AG09319 (cell line): ENCODE measurements at regions not wholly inside any gene's neighbourhood (a gene's known extent, or its start where the extent isn't known, plus 50 kb on each side); places are given as distances from the start of the nearest gene placed in this dataset.

ENCODE experiments used
- DNase-seq: peaks from one replicate; pipeline ENCODE4 v3.0.0-alpha.2; 2010; ENCODE audit warnings: low read depth; ENCODE audit errors: extremely low read depth
- TF ChIP-seq, protein P1 (sequence below): IDR thresholded peaks from 2 replicates; pipeline ENCODE4 v1.5.1; 2011; ENCODE audit warnings: low read depth, mild to moderate bottlenecking, inconsistent platforms, low read length, moderate library complexity

DNA sequence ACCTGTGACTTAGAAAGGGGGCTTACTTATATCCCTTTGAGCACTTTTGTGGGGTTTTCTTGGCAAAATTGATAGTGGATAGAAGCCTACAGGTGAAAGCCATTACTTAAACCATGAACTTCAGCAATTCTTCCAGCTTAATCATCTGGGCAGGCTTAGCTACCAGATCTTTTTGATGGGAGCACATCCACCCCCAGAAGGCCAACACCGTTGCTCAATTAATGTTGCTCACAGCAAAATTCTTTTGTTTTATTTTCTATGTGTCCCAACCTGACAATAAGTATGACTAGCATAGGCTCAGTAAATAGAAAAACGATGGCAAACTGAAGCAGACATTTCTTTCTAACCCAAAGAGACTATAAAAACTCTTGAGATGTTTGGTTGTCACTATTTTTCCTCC is 269.4 kb upstream of the TCF4 start:
- TF ChIP-seq, protein P1, sequence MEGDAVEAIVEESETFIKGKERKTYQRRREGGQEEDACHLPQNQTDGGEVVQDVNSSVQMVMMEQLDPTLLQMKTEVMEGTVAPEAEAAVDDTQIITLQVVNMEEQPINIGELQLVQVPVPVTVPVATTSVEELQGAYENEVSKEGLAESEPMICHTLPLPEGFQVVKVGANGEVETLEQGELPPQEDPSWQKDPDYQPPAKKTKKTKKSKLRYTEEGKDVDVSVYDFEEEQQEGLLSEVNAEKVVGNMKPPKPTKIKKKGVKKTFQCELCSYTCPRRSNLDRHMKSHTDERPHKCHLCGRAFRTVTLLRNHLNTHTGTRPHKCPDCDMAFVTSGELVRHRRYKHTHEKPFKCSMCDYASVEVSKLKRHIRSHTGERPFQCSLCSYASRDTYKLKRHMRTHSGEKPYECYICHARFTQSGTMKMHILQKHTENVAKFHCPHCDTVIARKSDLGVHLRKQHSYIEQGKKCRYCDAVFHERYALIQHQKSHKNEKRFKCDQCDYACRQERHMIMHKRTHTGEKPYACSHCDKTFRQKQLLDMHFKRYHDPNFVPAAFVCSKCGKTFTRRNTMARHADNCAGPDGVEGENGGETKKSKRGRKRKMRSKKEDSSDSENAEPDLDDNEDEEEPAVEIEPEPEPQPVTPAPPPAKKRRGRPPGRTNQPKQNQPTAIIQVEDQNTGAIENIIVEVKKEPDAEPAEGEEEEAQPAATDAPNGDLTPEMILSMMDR: no peak

DNA sequence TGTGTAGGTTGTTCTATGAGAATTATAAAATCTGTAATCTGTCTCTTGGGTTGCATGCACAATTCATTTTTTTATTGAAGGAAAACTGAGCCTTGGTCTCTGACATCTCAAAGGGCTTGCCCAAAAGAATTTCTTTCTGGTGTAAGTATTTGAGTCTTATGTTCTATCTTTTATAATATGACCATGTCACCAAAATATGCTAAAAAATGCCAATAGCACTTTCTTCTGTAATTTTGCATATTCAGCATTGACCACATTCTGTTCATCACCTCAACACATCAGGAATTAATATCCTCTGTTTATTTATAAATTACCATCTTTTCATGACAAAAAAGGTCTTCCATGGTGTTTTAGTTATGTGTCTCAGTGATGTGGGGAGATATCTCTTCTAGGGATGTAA is 268.7 kb upstream of the TCF4 start:
- no peak for DNase-seq

More for the DNA sequence above, 269.4 kb upstream of the TCF4 start:
- DNase-seq: no peak

DNA sequence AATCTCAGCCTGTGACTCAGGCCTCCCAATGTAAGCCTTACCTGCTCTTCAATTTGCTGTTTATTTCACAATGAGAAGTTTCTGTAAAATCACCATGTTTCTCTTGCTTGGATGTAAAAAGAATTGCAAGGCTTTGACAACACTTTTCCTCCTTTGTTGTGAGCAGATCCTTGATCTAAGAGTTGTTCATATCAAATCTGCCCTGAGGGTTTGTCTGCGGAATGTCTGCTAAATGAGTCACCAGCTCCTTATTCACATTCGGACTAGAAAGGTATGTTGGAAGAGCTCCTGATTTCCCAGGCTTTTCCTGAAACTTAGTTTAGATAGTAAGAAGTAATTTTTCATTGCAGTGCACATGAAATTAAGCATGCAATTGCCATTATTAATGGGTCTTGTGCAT is 268.2 kb upstream of the TCF4 start:
- DNase-seq: peak; percentile 61
- TF ChIP-seq, protein P1: no peak

More for the DNA sequence above, 268.7 kb upstream of the TCF4 start:
- TF ChIP-seq, protein P1: no peak

DNA sequence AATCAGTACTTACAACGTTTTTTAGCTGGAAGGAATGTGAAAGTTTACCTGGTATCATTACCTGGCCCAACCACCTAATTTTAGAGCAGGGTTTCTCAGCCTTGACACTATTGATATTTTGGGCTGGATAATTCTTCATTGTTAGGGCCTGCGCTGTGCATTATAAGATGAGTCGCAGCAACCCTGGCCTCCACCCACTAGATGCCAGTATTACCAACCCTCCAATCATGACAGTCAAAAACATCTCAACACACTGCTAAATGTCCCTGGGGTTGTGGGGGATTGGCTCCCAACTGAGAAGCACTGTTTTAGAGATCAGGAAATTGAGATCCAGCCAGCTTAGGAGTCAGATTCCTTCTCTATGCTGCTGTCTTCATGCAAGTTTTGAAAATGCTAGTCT is 265.3 kb upstream of the TCF4 start:
- no peak for DNase-seq
- TF ChIP-seq, protein P1: no peak

DNA sequence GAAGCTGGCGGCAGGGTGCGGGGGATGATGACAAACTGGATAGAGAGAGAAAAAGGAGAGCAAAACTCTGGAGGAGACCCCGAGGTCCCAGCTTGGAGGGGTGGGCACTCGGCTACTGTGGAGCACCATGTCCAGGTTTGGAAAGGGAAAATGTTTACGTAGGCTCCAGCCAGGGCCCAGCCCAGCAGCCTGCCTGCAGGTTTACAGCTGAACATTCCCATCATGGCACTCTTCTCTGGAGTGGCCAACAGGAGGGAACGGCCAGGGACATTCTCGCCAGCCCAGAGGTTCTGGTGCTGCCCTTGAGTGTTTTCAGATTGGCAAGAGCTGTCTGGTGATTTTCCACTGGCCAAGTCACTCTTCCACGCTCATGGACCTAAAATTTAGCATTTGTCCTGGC is 262.9 kb upstream of the TCF4 start:
- no peak for DNase-seq
- TF ChIP-seq, protein P1: no peak

DNA sequence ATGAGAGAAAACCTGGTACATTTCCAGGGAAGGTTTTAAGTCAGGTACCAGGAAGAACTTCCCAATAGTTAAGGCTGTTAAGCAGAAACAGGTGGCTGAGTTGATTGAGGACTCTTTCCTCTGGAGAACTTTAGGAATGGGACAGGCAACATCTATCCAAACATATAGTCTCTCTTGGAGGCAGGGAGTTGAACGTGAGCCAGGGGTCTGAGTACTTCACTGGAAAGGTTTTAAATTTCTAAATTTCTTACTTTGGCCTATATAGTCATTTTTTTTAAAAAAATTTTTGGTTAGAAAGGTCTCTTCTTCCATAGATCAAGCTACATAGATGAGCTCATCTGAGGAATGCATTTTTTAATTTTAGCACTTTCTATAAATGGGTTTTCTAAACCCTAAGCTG is 261.4 kb upstream of the TCF4 start:
- TF ChIP-seq, protein P1: no peak
- DNase-seq: no peak

DNA sequence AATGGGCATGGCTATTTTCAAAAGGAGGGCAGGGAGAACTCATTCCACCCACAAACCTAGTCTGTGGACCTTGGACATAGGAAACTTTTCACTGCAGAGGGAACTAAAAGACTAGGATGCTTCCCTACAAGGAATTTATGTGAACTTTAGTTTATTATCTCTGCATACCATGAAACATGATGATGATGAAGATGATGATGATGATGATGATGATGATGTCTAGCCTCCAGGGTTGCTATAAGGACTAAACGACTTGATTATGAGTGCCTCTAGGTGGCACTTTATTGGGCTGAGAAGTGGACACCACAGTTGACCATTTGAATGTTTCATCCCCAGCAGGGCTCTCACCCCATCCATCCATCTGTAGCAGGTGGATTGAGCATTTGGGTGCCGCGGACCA is 260.0 kb upstream of the TCF4 start:
- no peak for DNase-seq

More for the DNA sequence above, 260.0 kb upstream of the TCF4 start:
- TF ChIP-seq, protein P1: no peak
